AG04449 (cell line): ENCODE measurements at regions not wholly inside any gene's neighbourhood (a gene's known extent, or its start where the extent isn't known, plus 50 kb on each side); places are given as distances from the start of the nearest gene placed in this dataset.
"Not testable (repeated sequence)": the region's sequence is repeated elsewhere in the genome, so short reads cannot be mapped to it uniquely, and the experiment has no call there.

Source experiments
- CTCF ChIA-PET: fragments of 350-600 bp; formaldehyde crosslinking; extraction: SDS; loops from one replicate; lab custom pipeline; 2021; ENCODE audit warnings: antibody characterized with exemption; lab: Yijun Ruan, JAX
- POLR2A ChIA-PET: fragments of 400-600, 350-600 bp; formaldehyde crosslinking; extraction: SDS; loops from one replicate; lab custom pipeline; 2020; ENCODE audit warnings: antibody characterized with exemption, inconsistent platforms; lab: Yijun Ruan, JAX
- DNase-seq: peaks from one replicate; pipeline ENCODE4 v3.0.0-alpha.2; 2010; ENCODE audit warnings: low read depth, low spot score
- H3K4me3 ChIP-seq: 2 replicates; pipeline ENCODE4 v1.5.1; 2011; ENCODE audit warnings: low read depth, mild to moderate bottlenecking, control low read depth, low read length
- CTCF ChIP-seq: IDR thresholded peaks from one replicate; pipeline ENCODE4 v1.5.1; 2011; ENCODE audit warnings: mild to moderate bottlenecking, moderate library complexity, low read length, control low read depth, inconsistent platforms; ENCODE audit not compliant: insufficient read depth; ENCODE audit errors: missing control alignments

GRCh38 chr1:102821707-102822106 lies 286.6 kb downstream of the COL11A1 start:
- H3K4me3 ChIP-seq, result no peak overlapping the region
- DNase-seq, result no peak
- ChIA-PET CTCF (no interaction called here), POLR2A (no interaction called here)
- no peak for TF ChIP-seq CTCF

GRCh38 chr1:102800406-102800805 lies 307.9 kb downstream of the COL11A1 start:
- no peak for TF ChIP-seq CTCF
- POLR2A ChIA-PET, result no interaction called here
- CTCF ChIA-PET, result no interaction called here
- DNase-seq, result no peak
- H3K4me3 ChIP-seq, result no peak overlapping the region

- H3K4me3 ChIP-seq, result no peak overlapping the region
- ChIA-PET POLR2A (no interaction called here), CTCF (no interaction called here)
- DNase-seq, result peak; percentile 26
- TF ChIP-seq CTCF, result no peak
These were observed 308.8 kb downstream of the COL11A1 start for GRCh38 chr1:102799496-102799895.

GRCh38 chr1:102798718-102799117 lies 309.6 kb downstream of the COL11A1 start:
- CTCF ChIA-PET, result no interaction called here
- TF ChIP-seq CTCF, result no peak
- POLR2A ChIA-PET, result no interaction called here
- DNase-seq, result no peak
- H3K4me3 ChIP-seq, result no peak overlapping the region

GRCh38 chr1:102796429-102796828 lies 311.9 kb downstream of the COL11A1 start:
- H3K4me3 ChIP-seq, result no peak overlapping the region
- DNase-seq, result no peak
- no peak for TF ChIP-seq CTCF
- POLR2A ChIA-PET, result no interaction called here
- CTCF ChIA-PET, result no interaction called here

- no peak for TF ChIP-seq CTCF
- no peak for DNase-seq
- H3K4me3 ChIP-seq, result no peak overlapping the region
- ChIA-PET POLR2A (no interaction called here), CTCF (interaction anchor here (1.4 kb wide), 1 partner anchor 241 kb away, joined by 3 read pairs; no protein-coding TSS in a partner anchor)
These were observed 317.3 kb downstream of the COL11A1 start for GRCh38 chr1:102790997-102791396.

GRCh38 chr1:102789951-102790350 lies 318.4 kb downstream of the COL11A1 start:
- H3K4me3 ChIP-seq, POLR2A ChIA-PET, DNase-seq, CTCF ChIA-PET: not testable (repeated sequence)
